IMR-90 (cell line): ENCODE measurements at regions not wholly inside any gene's neighbourhood (a gene's known extent, or its start where the extent isn't known, plus 50 kb on each side); places are given as distances from the start of the nearest gene placed in this dataset.
A peak's percentile ranks its signal among the peaks of the same experiment; 100 is the strongest.

ENCODE experiments used
- ATAC-seq: fragments of 200-7000 bp; cut with Tn5 transposase; 2 replicates; pipeline ENCODE4 v1.9.1; 2020; ENCODE audit warnings: low read depth, mild to moderate bottlenecking, moderate library complexity
- BruUV-seq: library from RNA; stranded (reverse); fragments of 400-500 nt; replicated peaks from 2 replicates; lab custom pipeline; 2021; lab: Mats Ljungman, UMichigan
- CTCF ChIA-PET: fragments of 300-600 bp; formaldehyde crosslinking; extraction: SDS; loops from one replicate; lab custom pipeline; 2021; ENCODE audit warnings: antibody characterized with exemption; lab: Yijun Ruan, JAX
- POLR2A ChIA-PET: fragments of 300-600 bp; sonication (Branson Sonifier 250); formaldehyde crosslinking; loops from one replicate; lab custom pipeline; 2022; ENCODE audit warnings: antibody characterized with exemption; ENCODE audit not compliant: unreplicated experiment; lab: Charles Lee
- DNase-seq: peaks from one replicate; pipeline ENCODE4 v3.0.0; 2013
- H2AFZ ChIP-seq: replicated peaks from 2 replicates; pipeline ENCODE3; 2013; ENCODE audit warnings: low read length, mild to moderate bottlenecking; ENCODE audit not compliant: poor library complexity
- H2AK5ac ChIP-seq: 2 replicates; pipeline ENCODE4 v1.6.1; 2013; ENCODE audit warnings: low read depth, low read length, inconsistent platforms
- H2AK9ac ChIP-seq: replicated peaks from 2 replicates; pipeline ENCODE3; 2013; ENCODE audit warnings: mild to moderate bottlenecking, low read depth, low read length, moderate library complexity; ENCODE audit not compliant: poor library complexity
- H2BK120ac ChIP-seq: 2 replicates; pipeline ENCODE4 v1.6.1; 2013; ENCODE audit warnings: low read depth, low read length, inconsistent platforms
- H2BK15ac ChIP-seq: 3 replicates; pipeline ENCODE4 v1.6.1; 2013; ENCODE audit warnings: low read depth, low read length, inconsistent platforms
- H2BK20ac ChIP-seq: 2 replicates; pipeline ENCODE4 v1.6.1; 2013; ENCODE audit warnings: low read depth, mild to moderate bottlenecking, inconsistent platforms, low read length, moderate library complexity
- H2BK5ac ChIP-seq: 2 replicates; pipeline ENCODE4 v1.6.1; 2013; ENCODE audit warnings: mild to moderate bottlenecking, low read depth, low read length, inconsistent platforms; ENCODE audit not compliant: poor library complexity, severe bottlenecking
- H3K14ac ChIP-seq: replicated peaks from 2 replicates; pipeline ENCODE4 v1.6.1; 2013; ENCODE audit warnings: low read depth, low read length, inconsistent platforms
- H3K18ac ChIP-seq: 2 replicates; pipeline ENCODE4 v1.6.1; 2013; ENCODE audit warnings: low read depth, low read length, control low read depth
- H3K23ac ChIP-seq: 2 replicates; pipeline ENCODE4 v1.6.1; 2013; ENCODE audit warnings: low read depth, low read length, inconsistent platforms
- H3K27ac ChIP-seq: 2 replicates; pipeline ENCODE4 v1.5.1; 2013; ENCODE audit warnings: mild to moderate bottlenecking, control low read depth, low read length; ENCODE audit not compliant: insufficient read depth
- H3K27me3 ChIP-seq: 2 replicates; pipeline ENCODE4 v1.6.1; 2013; ENCODE audit warnings: low read length; ENCODE audit not compliant: control insufficient read depth, insufficient read depth
- H3K36me3 ChIP-seq: 2 replicates; pipeline ENCODE4 v1.6.1; 2013; ENCODE audit warnings: low read length, mixed read lengths; ENCODE audit not compliant: control insufficient read depth, insufficient read depth
- H3K4ac ChIP-seq: 2 replicates; pipeline ENCODE4 v1.6.1; 2013; ENCODE audit warnings: low read depth, low read length, inconsistent platforms
- H3K4me1 ChIP-seq: 2 replicates; pipeline ENCODE4 v1.6.1; 2013; ENCODE audit warnings: low read length, mixed read lengths; ENCODE audit not compliant: control insufficient read depth, insufficient read depth
- H3K4me2 ChIP-seq: 2 replicates; pipeline ENCODE4 v1.6.1; 2013; ENCODE audit warnings: low read depth, mild to moderate bottlenecking, control low read depth, low read length, moderate library complexity
- H3K4me3 ChIP-seq: 2 replicates; pipeline ENCODE4 v1.5.1; 2013; ENCODE audit warnings: low read depth, mild to moderate bottlenecking, control low read depth, low read length, moderate library complexity; ENCODE audit not compliant: insufficient read depth
- H3K56ac ChIP-seq: 2 replicates; pipeline ENCODE4 v1.6.1; 2013; ENCODE audit warnings: low read length, inconsistent platforms; ENCODE audit not compliant: insufficient read depth; ENCODE audit errors: extremely low read depth
- H3K79me1 ChIP-seq, 2 experiments: 2 replicates each; pipeline ENCODE4 v1.6.1; 2013; ENCODE audit warnings: low read length in 2 of 2, inconsistent platforms in 1 of 2, low read depth in 1 of 2
- H3K9ac ChIP-seq: 2 replicates; pipeline ENCODE4 v1.6.1; 2013; ENCODE audit warnings: low read depth, low read length, control low read depth
- H3K9me1 ChIP-seq: 2 replicates; pipeline ENCODE4 v1.6.1; 2013; ENCODE audit warnings: low read length, inconsistent platforms; ENCODE audit not compliant: insufficient read depth
- H3K9me3 ChIP-seq: 2 replicates; pipeline ENCODE4 v1.6.1; 2013; ENCODE audit warnings: low read length; ENCODE audit not compliant: control insufficient read depth, insufficient read depth
- H4K20me1 ChIP-seq: 2 replicates; pipeline ENCODE4 v1.6.1; 2013; ENCODE audit warnings: low read length, inconsistent platforms; ENCODE audit not compliant: insufficient read depth
- H4K5ac ChIP-seq: 2 replicates; pipeline ENCODE4 v1.6.1; 2013; ENCODE audit warnings: mild to moderate bottlenecking, low read depth, low read length, control low read depth
- H4K8ac ChIP-seq, 2 experiments: 2 replicates each; pipeline ENCODE4 v1.6.1; 2013; ENCODE audit warnings: low read depth in 2 of 2, low read length in 2 of 2, control low read depth in 1 of 2, inconsistent platforms in 1 of 2
- H4K91ac ChIP-seq: 2 replicates; pipeline ENCODE4 v1.6.1; 2013; ENCODE audit warnings: low read depth, low read length, inconsistent platforms; ENCODE audit not compliant: insufficient read depth
- BHLHE40 ChIP-seq: fragments of 150-350 bp; IDR thresholded peaks from 2 replicates; pipeline ENCODE4 v1.6.1; 2016; ENCODE audit warnings: mild to moderate bottlenecking, low read depth, low read length
- CEBPB ChIP-seq: IDR thresholded peaks from 2 replicates; pipeline ENCODE4 v1.6.1; 2012; ENCODE audit warnings: low read depth, low read length, improper control_type of control experiment
- CHD1 ChIP-seq: IDR thresholded peaks from 2 replicates; pipeline ENCODE4 v1.6.1; 2012; ENCODE audit warnings: low read depth, low read length, improper control_type of control experiment
- CTCF ChIP-seq: conservative IDR thresholded peaks from 2 replicates; pipeline ENCODE4 v1.5.1; 2012; ENCODE audit warnings: mild to moderate bottlenecking, low read depth, low read length, improper control_type of control experiment
- FOS ChIP-seq: fragments of 150-350 bp; IDR thresholded peaks from 2 replicates; pipeline ENCODE4 v1.6.1; 2016; ENCODE audit warnings: low read depth, low read length
- MAFK ChIP-seq: IDR thresholded peaks from 2 replicates; pipeline ENCODE4 v1.6.1; 2012; ENCODE audit warnings: low read depth, low read length, improper control_type of control experiment
- MAZ ChIP-seq: IDR thresholded peaks from 2 replicates; pipeline ENCODE4 v1.6.1; 2012; ENCODE audit warnings: low read depth, mild to moderate bottlenecking, low read length, improper control_type of control experiment, moderate library complexity, borderline replicate concordance
- MXI1 ChIP-seq: IDR thresholded peaks from 2 replicates; pipeline ENCODE4 v1.6.1; 2012; ENCODE audit warnings: low read depth, mild to moderate bottlenecking, low read length, moderate library complexity, borderline replicate concordance
- NFE2L2 ChIP-seq: fragments of 150-350 bp; IDR thresholded peaks from 2 replicates; pipeline ENCODE4 v1.6.1; 2016; ENCODE audit warnings: low read depth, mild to moderate bottlenecking, low read length
- POLR2A ChIP-seq: IDR thresholded peaks from 2 replicates; pipeline ENCODE4 v1.6.1; 2012; ENCODE audit warnings: mild to moderate bottlenecking, low read depth, low read length
- RAD21 ChIP-seq: IDR thresholded peaks from 2 replicates; pipeline ENCODE4 v1.6.1; 2012; ENCODE audit warnings: low read length, improper control_type of control experiment
- RCOR1 ChIP-seq: IDR thresholded peaks from 2 replicates; pipeline ENCODE4 v1.6.1; 2012; ENCODE audit warnings: mild to moderate bottlenecking, low read length, improper control_type of control experiment; ENCODE audit not compliant: insufficient replicate concordance
- RFX5 ChIP-seq: IDR thresholded peaks from 2 replicates; pipeline ENCODE4 v1.8.0; 2012; ENCODE audit warnings: low read depth, mild to moderate bottlenecking, low read length, moderate library complexity
- SMC3 ChIP-seq: fragments of 150-350 bp; IDR thresholded peaks from 2 replicates; pipeline ENCODE4 v1.6.1; 2016; ENCODE audit warnings: low read depth, mild to moderate bottlenecking, antibody characterized with exemption, low read length, moderate library complexity
- WGBS, 2 experiments: methylation state at CpG; one replicate each; pipeline versions ENCODE4 v1.1.5 to v1.1.7; 2013; ENCODE audit warnings: missing lambda C conversion rate in 2 of 2; ENCODE audit not compliant: insufficient read length in 1 of 2; ENCODE audit errors: extremely low coverage in 2 of 2; 5-methylcytosine and 5-hydroxymethylcytosine counted together
- dilution Hi-C: fragments of 300-500 bp; cut with HindIII; formaldehyde crosslinking; loops from one replicate; pipeline ENCODE4 v1.14.3; 2018; ENCODE audit warnings: low sequenced_read_pairs; ENCODE audit not compliant: unreplicated experiment
- in situ Hi-C: fragments of 300-500 bp; cut with MboI; formaldehyde crosslinking; loops from 3 replicates; pipeline ENCODE4 v1.14.3; 2019; ENCODE audit warnings: low sequenced_read_pairs, inconsistent platforms, mixed read lengths
- intact Hi-C: fragments of 100-400 bp; cut with micrococcal nuclease; formaldehyde crosslinking; loops from 2 replicates; pipeline ENCODE4 v1.10.0; 2022
- TF ChIP-seq, protein P1 (sequence below): fragments of 150-350 bp; IDR thresholded peaks from 2 replicates; pipeline ENCODE4 v1.6.1; 2017; ENCODE audit warnings: mild to moderate bottlenecking, antibody characterized with exemption, low read length, low read depth
- TF ChIP-seq, protein P2 (sequence below): fragments of 150-350 bp; IDR thresholded peaks from 2 replicates; pipeline ENCODE4 v1.6.1; 2016; ENCODE audit warnings: low read depth, mild to moderate bottlenecking, low read length, moderate library complexity, borderline replicate concordance

DNA sequence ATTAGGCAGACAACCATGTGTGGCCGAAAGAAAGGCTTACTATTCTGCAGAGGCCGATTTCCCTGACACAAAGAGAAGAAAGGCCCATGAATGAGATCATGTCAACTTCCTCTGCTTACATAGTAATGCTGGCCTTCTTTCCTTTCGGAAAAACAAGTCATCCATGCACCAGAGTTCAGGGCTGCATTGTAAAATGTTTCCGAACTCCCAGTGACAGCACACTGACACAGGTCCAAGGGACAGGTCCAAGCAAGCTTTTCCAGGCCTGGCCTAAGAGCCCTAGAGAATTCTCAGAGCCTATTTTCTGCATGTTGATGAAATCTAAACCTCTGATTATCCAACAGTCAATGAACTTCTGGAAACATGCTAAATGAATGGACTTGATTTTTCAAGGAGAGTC is 140.9 kb downstream of the ZNF608 start:
- Histone ChIP-seq H3K27me3 (peaks cover 4% of the 10 kb centered on the region; the same call in 1 of the 2 replicates), H3K14ac (peak overlapping the region; percentile 52; the same call in 1 of the 2 replicates), H2AK5ac (no peak overlapping the region), H3K4ac (0 out of 2 replicates have a peak overlapping the region, but pooled peaks have one; percentile 52), H3K56ac (no peak overlapping the region), H2BK5ac (no peak overlapping the region), H3K9ac (no peak overlapping the region), H2AK9ac (no peak overlapping the region), H4K91ac (no peak overlapping the region), H2BK15ac (no peak overlapping the region), H3K79me1 (no peaks in the 10 kb centered on the region), H3K18ac (no peak overlapping the region; the same call in 1 of the 2 replicates), H4K20me1 (no peaks in the 10 kb centered on the region), H3K9me3 (no peaks in the 10 kb centered on the region), H2BK120ac (no peak overlapping the region; the same call in 1 of the 2 replicates), H3K23ac (peak overlapping the region; percentile 24; the same call in 1 of the 2 replicates), H4K5ac (peak overlapping the region; percentile 43; the same call in 1 of the 2 replicates), H2BK20ac (no peak overlapping the region), H3K27ac (no peak overlapping the region), H3K4me1 (peaks cover 4% of the 10 kb centered on the region; the same call in 1 of the 2 replicates), H3K9me1 (no peaks in the 10 kb centered on the region), H4K8ac (peak overlapping the region in 1 of 2 experiments; percentile 12; a peak in 1 of 4 replicates), H3K4me3 (no peak overlapping the region), H3K36me3 (no peaks in the 10 kb centered on the region), H2AFZ (peak overlapping the region; percentile 9), H3K4me2 (no peak overlapping the region)
- WGBS, 2 experiments, result no CpG with 5 or more reads among the region's 4 CpGs
- 0 out of 2 replicates have a peak, but pooled peaks have one; percentile 24 for ATAC-seq
- no TSS peak for BruUV-seq
- dilution Hi-C loops (no loop called here), in situ Hi-C loops (no loop called here), intact Hi-C loops (no loop called here)
- ChIA-PET POLR2A (no interaction called here), CTCF (no interaction called here)
- no peak for TF ChIP-seq CEBPB
- TF ChIP-seq, protein P1, sequence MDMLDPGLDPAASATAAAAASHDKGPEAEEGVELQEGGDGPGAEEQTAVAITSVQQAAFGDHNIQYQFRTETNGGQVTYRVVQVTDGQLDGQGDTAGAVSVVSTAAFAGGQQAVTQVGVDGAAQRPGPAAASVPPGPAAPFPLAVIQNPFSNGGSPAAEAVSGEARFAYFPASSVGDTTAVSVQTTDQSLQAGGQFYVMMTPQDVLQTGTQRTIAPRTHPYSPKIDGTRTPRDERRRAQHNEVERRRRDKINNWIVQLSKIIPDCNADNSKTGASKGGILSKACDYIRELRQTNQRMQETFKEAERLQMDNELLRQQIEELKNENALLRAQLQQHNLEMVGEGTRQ, result no peak
- TF ChIP-seq RAD21, result no peak
- TF ChIP-seq CTCF, result no peak
- no peak for TF ChIP-seq RCOR1
- TF ChIP-seq FOS, result no peak
- TF ChIP-seq RFX5, result no peak
- no peak for TF ChIP-seq BHLHE40
- no peak for TF ChIP-seq POLR2A
- no peak for TF ChIP-seq NFE2L2
- no peak for TF ChIP-seq MAFK
- TF ChIP-seq MXI1, result no peak
- TF ChIP-seq CHD1, result no peak
- no peak for TF ChIP-seq MAZ
- no peak for TF ChIP-seq SMC3
- TF ChIP-seq, protein P2, sequence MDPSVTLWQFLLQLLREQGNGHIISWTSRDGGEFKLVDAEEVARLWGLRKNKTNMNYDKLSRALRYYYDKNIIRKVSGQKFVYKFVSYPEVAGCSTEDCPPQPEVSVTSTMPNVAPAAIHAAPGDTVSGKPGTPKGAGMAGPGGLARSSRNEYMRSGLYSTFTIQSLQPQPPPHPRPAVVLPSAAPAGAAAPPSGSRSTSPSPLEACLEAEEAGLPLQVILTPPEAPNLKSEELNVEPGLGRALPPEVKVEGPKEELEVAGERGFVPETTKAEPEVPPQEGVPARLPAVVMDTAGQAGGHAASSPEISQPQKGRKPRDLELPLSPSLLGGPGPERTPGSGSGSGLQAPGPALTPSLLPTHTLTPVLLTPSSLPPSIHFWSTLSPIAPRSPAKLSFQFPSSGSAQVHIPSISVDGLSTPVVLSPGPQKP, result no peak
- peak; percentile 19 for DNase-seq
